Neuronal stem cell (in vitro differentiated cells): ENCODE measurements at regions not wholly inside any gene's neighbourhood (a gene's known extent, or its start where the extent isn't known, plus 50 kb on each side); places are given as distances from the start of the nearest gene placed in this dataset.

Source experiments
- DNase-seq: peaks from one replicate; pipeline ENCODE4 v3.0.0-alpha.2; 2013; ENCODE audit warnings: low spot score
- H2AFZ ChIP-seq: one replicate; pipeline ENCODE4 v1.6.1; 2013; ENCODE audit warnings: mild to moderate bottlenecking, low read length, inconsistent platforms
- H2AK5ac ChIP-seq: 2 replicates; pipeline ENCODE4 v1.6.1; 2013; ENCODE audit warnings: low read depth, mild to moderate bottlenecking, inconsistent platforms, low read length, moderate library complexity, mixed read lengths
- H2BK120ac ChIP-seq: 2 replicates; pipeline ENCODE4 v1.6.1; 2013; ENCODE audit warnings: low read depth, mild to moderate bottlenecking, inconsistent platforms, low read length, moderate library complexity, mixed read lengths
- H2BK12ac ChIP-seq: one replicate; pipeline ENCODE4 v1.6.1; 2013; ENCODE audit warnings: low read length, inconsistent platforms
- H2BK15ac ChIP-seq: 2 replicates; pipeline ENCODE4 v1.6.1; 2013; ENCODE audit warnings: mild to moderate bottlenecking, low read length, inconsistent platforms, mixed read lengths
- H2BK5ac ChIP-seq: one replicate; pipeline ENCODE4 v1.6.1; 2013; ENCODE audit warnings: inconsistent platforms, mild to moderate bottlenecking, low read length, moderate library complexity
- H3K14ac ChIP-seq: one replicate; pipeline ENCODE4 v1.6.1; 2013; ENCODE audit warnings: low read length, inconsistent platforms
- H3K18ac ChIP-seq: 2 replicates; pipeline ENCODE4 v1.6.1; 2013; ENCODE audit warnings: low read length, inconsistent platforms
- H3K23ac ChIP-seq: 2 replicates; pipeline ENCODE4 v1.6.1; 2013; ENCODE audit warnings: low read depth, mild to moderate bottlenecking, mixed read lengths, low read length, inconsistent platforms; ENCODE audit not compliant: poor library complexity
- H3K27ac ChIP-seq: replicated peaks from 3 replicates; pipeline ENCODE4 v1.5.1; 2013; ENCODE audit warnings: low read length, inconsistent platforms
- H3K27me3 ChIP-seq, 3 experiments: 2 replicates each; pipeline ENCODE4 v1.6.1; 2013; ENCODE audit warnings: low read length in 3 of 3, mild to moderate bottlenecking in 2 of 3, inconsistent platforms in 1 of 3, low read depth in 1 of 3, mixed read lengths in 1 of 3, moderate library complexity in 1 of 3; ENCODE audit not compliant: control insufficient read depth in 3 of 3, insufficient read depth in 3 of 3
- H3K36me3 ChIP-seq, 2 donors: replicated peaks in 1 of 2; 2 replicates each; pipeline ENCODE4 v1.6.1; 2013; ENCODE audit warnings: low read length in 2 of 2; ENCODE audit not compliant: control insufficient read depth in 2 of 2, insufficient read depth in 2 of 2
- H3K4ac ChIP-seq: 2 replicates; pipeline ENCODE4 v1.6.1; 2013; ENCODE audit warnings: inconsistent platforms, mild to moderate bottlenecking, low read length, moderate library complexity
- H3K4me1 ChIP-seq, 2 donors: 1 replicate in 1 of 2; 2 replicates in 1 of 2; pipeline ENCODE4 v1.6.1; 2013; ENCODE audit warnings: low read length in 2 of 2, low read depth in 1 of 2; ENCODE audit not compliant: control insufficient read depth in 2 of 2, insufficient read depth in 1 of 2
- H3K4me2 ChIP-seq: one replicate; pipeline ENCODE4 v1.6.1; 2013; ENCODE audit warnings: mild to moderate bottlenecking, low read length, inconsistent platforms; ENCODE audit not compliant: insufficient read depth, poor library complexity, severe bottlenecking
- H3K4me3 ChIP-seq, 2 donors: 2 replicates each; pipeline ENCODE4 v1.5.1; 2013; ENCODE audit warnings: low read length in 2 of 2, mild to moderate bottlenecking in 2 of 2, inconsistent platforms in 1 of 2, moderate library complexity in 1 of 2
- H3K79me1 ChIP-seq: one replicate; pipeline ENCODE4 v1.6.1; 2013; ENCODE audit warnings: low read depth, mild to moderate bottlenecking, inconsistent platforms, low read length, moderate library complexity
- H3K9ac ChIP-seq: one replicate; pipeline ENCODE4 v1.6.1; 2013; ENCODE audit warnings: mild to moderate bottlenecking, low read depth, low read length, inconsistent platforms; ENCODE audit not compliant: poor library complexity
- H3K9me3 ChIP-seq, 2 donors: replicated peaks in 1 of 2; 2 replicates each; pipeline versions ENCODE3 to v1.6.1; 2013; ENCODE audit warnings: low read length in 2 of 2, mild to moderate bottlenecking in 2 of 2, inconsistent platforms in 1 of 2, low read depth in 1 of 2, mixed read lengths in 1 of 2, moderate library complexity in 1 of 2; ENCODE audit not compliant: control insufficient read depth in 2 of 2, insufficient read depth in 1 of 2
- H4K8ac ChIP-seq: one replicate; pipeline ENCODE4 v1.6.1; 2013; ENCODE audit warnings: low read depth, mild to moderate bottlenecking, inconsistent platforms, low read length, moderate library complexity
- H4K91ac ChIP-seq: one replicate; pipeline ENCODE4 v1.6.1; 2013; ENCODE audit warnings: low read length, low read depth, mild to moderate bottlenecking, inconsistent platforms; ENCODE audit not compliant: poor library complexity
- WGBS, 2 donors: extraction: QIAGEN DNeasy Blood & Tissue Kit; methylation state at CpG; one replicate each; pipeline ENCODE4 v1.1.7; 2013; ENCODE audit warnings: missing lambda C conversion rate in 2 of 2, mixed read lengths in 1 of 2; ENCODE audit not compliant: insufficient read length in 2 of 2, insufficient replicate concordance in 1 of 2; ENCODE audit errors: extremely low coverage in 2 of 2; 5-methylcytosine and 5-hydroxymethylcytosine counted together

- WGBS, 2 donors: no CpG with 5 or more reads among the region's 1 CpG
- Histone ChIP-seq H3K14ac (no peak overlapping the region), H4K91ac (no peak overlapping the region), H3K4me3 (no peak overlapping the region), H2BK15ac (no peak overlapping the region), H2BK12ac (no peak overlapping the region), H3K9me3 (no peaks in the 10 kb centered on the region), H2AFZ (no peak overlapping the region), H3K36me3 (no peaks in the 10 kb centered on the region), H2AK5ac (no peak overlapping the region), H3K4me1 (no peaks in the 10 kb centered on the region), H3K9ac (no peak overlapping the region), H2BK120ac (no peak overlapping the region), H3K23ac (no peak overlapping the region), H3K79me1 (no peaks in the 10 kb centered on the region), H3K27me3 (no peaks in the 10 kb centered on the region), H3K27ac (no peak overlapping the region), H3K4ac (no peak overlapping the region), H2BK5ac (no peak overlapping the region), H3K18ac (no peak overlapping the region), H4K8ac (no peak overlapping the region), H3K4me2 (no peak overlapping the region)
- no peak for DNase-seq
These were observed 454.1 kb upstream of the AGTR1 start for GRCh38 chr3:148243609-148244008.

DNA sequence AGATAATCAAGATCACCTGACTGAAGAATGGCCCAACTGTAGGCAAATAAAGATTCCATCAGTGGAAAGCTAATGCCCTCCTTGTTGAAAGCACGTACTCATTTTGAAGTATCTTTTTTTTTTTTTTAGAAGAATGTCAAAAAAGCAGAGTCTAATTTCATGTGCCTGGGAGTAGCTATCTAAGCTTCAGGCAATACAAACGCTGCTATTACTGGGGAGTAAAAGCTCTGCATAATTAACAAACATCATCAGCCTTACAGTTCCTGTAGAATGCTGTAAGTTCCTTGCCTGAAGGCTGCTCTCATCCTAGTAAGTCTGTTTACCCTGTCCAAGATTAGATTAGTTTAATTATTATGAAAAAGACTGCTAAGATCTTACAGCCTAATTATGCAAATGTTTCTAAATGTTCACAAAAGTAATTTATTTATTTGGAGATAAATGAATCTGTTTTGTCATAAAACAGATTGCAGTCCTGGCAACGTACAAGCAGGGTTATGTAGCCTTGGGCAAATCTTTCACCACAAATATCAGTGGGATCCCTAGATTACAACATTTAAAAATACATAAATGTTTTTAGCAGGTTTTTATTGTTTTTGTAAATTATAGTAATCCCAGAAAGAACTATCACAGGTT lies 451.3 kb upstream of the AGTR1 start:
- Histone ChIP-seq H3K4me2 (no peak overlapping the region), H4K8ac (no peak overlapping the region), H3K4me3 (no peak overlapping the region), H2AFZ (no peak overlapping the region), H3K36me3 (no peaks in the 10 kb centered on the region), H3K9ac (no peak overlapping the region), H3K18ac (no peak overlapping the region), H3K4me1 (no peaks in the 10 kb centered on the region), H3K27me3 (no peaks in the 10 kb centered on the region), H4K91ac (no peak overlapping the region), H2BK5ac (no peak overlapping the region), H2AK5ac (no peak overlapping the region), H2BK12ac (no peak overlapping the region), H3K14ac (no peak overlapping the region), H3K27ac (no peak overlapping the region), H3K9me3 (no peaks in the 10 kb centered on the region), H3K4ac (no peak overlapping the region), H3K23ac (no peak overlapping the region), H3K79me1 (no peaks in the 10 kb centered on the region), H2BK15ac (no peak overlapping the region), H2BK120ac (no peak overlapping the region)
- DNase-seq: no peak
- no CpG with 5 or more reads among the region's 3 CpGs for WGBS, 2 donors

- H2BK5ac ChIP-seq: no peak overlapping the region
- no peaks in the 10 kb centered on the region for H3K79me1 ChIP-seq
- no CpG with 5 or more reads among the region's 2 CpGs for WGBS, 2 donors
- no peak overlapping the region for H2BK120ac ChIP-seq
- no peak overlapping the region for H3K23ac ChIP-seq
- peaks cover 0 to 5% of the 10 kb centered on the region in 2 donors for H3K9me3 ChIP-seq
- no peak overlapping the region for H3K14ac ChIP-seq
- H2BK12ac ChIP-seq: no peak overlapping the region
- H3K4me1 ChIP-seq: peaks cover 0 to 1% of the 10 kb centered on the region in 2 donors
- no peak for DNase-seq
- no peak overlapping the region for H4K8ac ChIP-seq
- no peak overlapping the region for H3K18ac ChIP-seq
- H2AFZ ChIP-seq: no peak overlapping the region
- no peak overlapping the region for H3K4me2 ChIP-seq
- no peaks in the 10 kb centered on the region for H3K27me3 ChIP-seq
- no peak overlapping the region for H2AK5ac ChIP-seq
- no peak overlapping the region for H2BK15ac ChIP-seq
- no peak overlapping the region for H3K4me3 ChIP-seq
- H3K27ac ChIP-seq: no peak overlapping the region
- no peaks in the 10 kb centered on the region for H3K36me3 ChIP-seq
- no peak overlapping the region for H3K4ac ChIP-seq
- H3K9ac ChIP-seq: no peak overlapping the region
- no peak overlapping the region for H4K91ac ChIP-seq
These were observed 444.0 kb upstream of the AGTR1 start for GRCh38 chr3:148253713-148254112.

- no CpG with 5 or more reads among the region's 2 CpGs for whole genome bisulfite sequencing, 2 donors
These were observed 443.3 kb upstream of the AGTR1 start for GRCh38 chr3:148254402-148254801.

More at GRCh38 chr3:148254402-148254801, 443.3 kb upstream of the AGTR1 start:
- Histone ChIP-seq H3K27me3 (no peaks in the 10 kb centered on the region), H3K9me3 (peaks cover 0 to 5% of the 10 kb centered on the region in 2 donors), H2AFZ (no peak overlapping the region), H2BK12ac (no peak overlapping the region), H3K23ac (no peak overlapping the region), H3K27ac (no peak overlapping the region), H3K9ac (no peak overlapping the region), H2BK15ac (no peak overlapping the region), H3K18ac (no peak overlapping the region), H2BK120ac (no peak overlapping the region), H3K4me1 (peaks cover 0 to 1% of the 10 kb centered on the region in 2 donors), H2AK5ac (no peak overlapping the region), H3K4ac (no peak overlapping the region), H3K79me1 (no peaks in the 10 kb centered on the region), H3K14ac (no peak overlapping the region), H3K4me3 (no peak overlapping the region), H4K8ac (no peak overlapping the region), H3K4me2 (no peak overlapping the region), H3K36me3 (no peaks in the 10 kb centered on the region), H2BK5ac (no peak overlapping the region), H4K91ac (no peak overlapping the region)
- no peak for DNase-seq
